NB4 (cell line): ENCODE measurements at regions not wholly inside any gene's neighbourhood (a gene's known extent, or its start where the extent isn't known, plus 50 kb on each side); places are given as distances from the start of the nearest gene placed in this dataset.
A peak's percentile ranks its signal among the peaks of the same experiment; 100 is the strongest.
"Not testable (repeated sequence)": the region's sequence is repeated elsewhere in the genome, so short reads cannot be mapped to it uniquely, and the experiment has no call there.

Experiments
- DNase-seq: peaks from one replicate; pipeline ENCODE4 v3.0.0; 2010; ENCODE audit warnings: low read depth
- H3K4me3 ChIP-seq: one replicate; pipeline ENCODE4 v1.5.1; 2011; ENCODE audit warnings: mild to moderate bottlenecking, low read depth, low read length, moderate library complexity
- POLR2A ChIP-seq: IDR thresholded peaks from 2 replicates; pipeline ENCODE4 v1.6.1; 2011; ENCODE audit warnings: mild to moderate bottlenecking; ENCODE audit not compliant: insufficient read length; ENCODE audit errors: extremely low read depth
- TF ChIP-seq, protein P1 (sequence below): IDR thresholded peaks from one replicate; pipeline ENCODE4 v1.5.1; 2012; ENCODE audit warnings: low read depth, low read length

DNA sequence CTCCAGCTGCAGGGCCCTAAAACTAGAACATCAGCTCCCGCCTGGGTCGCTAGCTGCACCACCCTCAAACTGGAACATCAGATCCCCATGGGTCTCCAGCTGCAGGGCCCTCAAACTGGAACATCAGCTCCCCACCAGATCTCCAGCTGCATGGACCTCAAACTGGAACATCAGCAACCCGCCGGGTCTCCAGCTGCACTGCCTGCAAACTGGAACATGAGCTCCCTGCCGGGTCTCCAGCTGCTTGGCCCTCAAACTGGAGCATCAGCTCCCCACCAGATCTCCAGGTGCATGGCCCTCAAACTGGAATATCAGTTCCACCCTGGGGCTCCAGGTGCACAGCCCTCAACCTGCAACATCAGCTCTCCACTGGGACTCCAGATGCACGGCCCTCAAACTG, 82.7 kb downstream of the TFRC start:
- not testable (repeated sequence) for DNase-seq

DNA sequence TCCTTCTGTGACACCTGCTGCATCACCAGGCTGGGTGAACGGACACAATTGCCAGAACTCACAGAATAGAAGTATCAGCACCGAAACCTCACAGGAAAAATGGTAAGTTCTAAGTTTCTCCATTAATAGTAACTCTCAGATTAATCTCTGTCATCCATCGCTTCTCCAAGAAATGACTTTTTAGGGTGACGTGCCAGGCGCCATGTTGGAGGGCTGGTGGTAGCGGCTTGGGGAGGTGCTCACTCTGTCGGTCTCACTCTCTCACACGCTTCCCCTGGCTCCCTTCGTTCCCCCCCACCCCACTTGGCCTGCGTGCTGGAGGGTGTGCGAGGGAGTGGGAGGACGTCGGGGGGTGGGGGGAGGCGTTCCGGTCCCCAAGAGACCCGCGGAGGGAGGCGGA, 85.6 kb downstream of the TFRC start:
- H3K4me3 ChIP-seq, DNase-seq: not testable (repeated sequence)

More for the DNA sequence above, 82.7 kb downstream of the TFRC start:
- not testable (repeated sequence) for H3K4me3 ChIP-seq

DNA sequence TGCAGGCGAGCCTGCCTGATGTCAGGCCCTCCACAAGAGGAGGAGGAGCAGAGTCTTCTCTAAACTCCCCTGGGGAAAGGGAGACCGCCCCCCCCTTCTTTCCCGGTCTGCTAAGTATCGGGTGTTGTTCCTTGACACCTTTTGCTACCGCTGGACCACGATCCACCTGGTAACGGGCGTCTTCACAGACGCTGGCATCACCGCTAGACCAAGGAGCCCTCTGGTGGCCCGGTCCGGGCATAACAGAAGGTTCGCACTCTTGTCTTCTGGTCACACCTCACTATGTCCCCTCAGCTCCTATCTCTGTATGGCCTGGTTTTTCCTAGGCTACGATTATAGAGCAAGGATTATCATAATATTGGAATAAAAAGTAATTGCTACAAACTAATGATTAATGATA, 86.0 kb upstream of the TNK2 start:
- peak; percentile 58 for DNase-seq
- TF ChIP-seq, protein P1, sequence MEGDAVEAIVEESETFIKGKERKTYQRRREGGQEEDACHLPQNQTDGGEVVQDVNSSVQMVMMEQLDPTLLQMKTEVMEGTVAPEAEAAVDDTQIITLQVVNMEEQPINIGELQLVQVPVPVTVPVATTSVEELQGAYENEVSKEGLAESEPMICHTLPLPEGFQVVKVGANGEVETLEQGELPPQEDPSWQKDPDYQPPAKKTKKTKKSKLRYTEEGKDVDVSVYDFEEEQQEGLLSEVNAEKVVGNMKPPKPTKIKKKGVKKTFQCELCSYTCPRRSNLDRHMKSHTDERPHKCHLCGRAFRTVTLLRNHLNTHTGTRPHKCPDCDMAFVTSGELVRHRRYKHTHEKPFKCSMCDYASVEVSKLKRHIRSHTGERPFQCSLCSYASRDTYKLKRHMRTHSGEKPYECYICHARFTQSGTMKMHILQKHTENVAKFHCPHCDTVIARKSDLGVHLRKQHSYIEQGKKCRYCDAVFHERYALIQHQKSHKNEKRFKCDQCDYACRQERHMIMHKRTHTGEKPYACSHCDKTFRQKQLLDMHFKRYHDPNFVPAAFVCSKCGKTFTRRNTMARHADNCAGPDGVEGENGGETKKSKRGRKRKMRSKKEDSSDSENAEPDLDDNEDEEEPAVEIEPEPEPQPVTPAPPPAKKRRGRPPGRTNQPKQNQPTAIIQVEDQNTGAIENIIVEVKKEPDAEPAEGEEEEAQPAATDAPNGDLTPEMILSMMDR = peak; percentile 12
- H3K4me3 ChIP-seq = not testable (repeated sequence)

DNA sequence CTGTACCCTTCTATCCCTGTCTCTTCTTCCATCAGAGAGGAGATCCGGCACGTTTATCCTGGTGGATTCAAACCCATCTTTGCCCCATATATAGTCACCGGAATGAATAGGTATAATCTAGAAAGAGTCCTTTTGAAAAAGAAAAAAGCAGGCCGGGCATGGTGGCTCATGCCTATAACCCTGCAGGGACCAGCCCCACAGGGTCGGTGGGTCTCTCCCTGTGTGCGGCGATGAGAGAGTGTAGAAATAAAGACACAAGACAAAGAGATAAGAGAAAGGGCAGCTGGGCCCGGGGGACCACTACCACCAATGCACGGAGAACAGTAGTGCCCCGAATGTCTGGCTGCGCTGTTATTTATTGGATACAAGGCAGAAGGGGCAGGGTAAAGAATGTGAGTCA, 85.3 kb upstream of the TNK2 start:
- H3K4me3 ChIP-seq, DNase-seq: not testable (repeated sequence)

DNA sequence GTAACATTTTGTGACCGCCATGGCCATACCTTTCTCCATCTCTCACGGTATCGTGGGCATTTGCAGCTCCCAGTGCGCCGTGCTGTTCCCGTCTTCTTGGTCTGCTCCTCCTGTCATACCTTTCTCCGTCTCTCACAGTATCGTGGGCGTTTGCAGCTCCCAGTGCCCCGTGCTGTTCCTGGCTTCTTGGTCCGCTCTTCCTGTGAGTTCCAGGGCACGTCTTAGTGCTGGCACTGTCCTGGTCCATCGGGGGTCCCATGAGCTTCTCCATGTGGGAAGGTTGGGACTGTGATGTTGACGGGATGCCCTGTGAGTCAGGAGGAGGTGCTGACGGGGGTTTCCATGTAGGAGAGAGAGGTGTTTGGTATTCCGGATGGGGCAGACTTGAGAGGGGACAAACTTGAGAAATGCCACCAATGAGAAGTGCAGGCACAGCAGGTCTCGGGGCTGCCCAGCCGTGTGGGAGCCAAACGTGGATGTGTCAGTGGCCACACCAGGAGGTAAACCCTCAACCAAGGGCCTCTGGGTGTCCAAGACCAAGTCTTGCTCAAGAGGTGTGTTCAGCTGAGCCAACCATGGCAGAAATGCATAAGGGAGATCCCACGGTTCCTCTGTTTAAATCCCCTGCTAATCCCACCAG, 84.7 kb upstream of the TNK2 start:
- H3K4me3 ChIP-seq, DNase-seq: not testable (repeated sequence)

DNA sequence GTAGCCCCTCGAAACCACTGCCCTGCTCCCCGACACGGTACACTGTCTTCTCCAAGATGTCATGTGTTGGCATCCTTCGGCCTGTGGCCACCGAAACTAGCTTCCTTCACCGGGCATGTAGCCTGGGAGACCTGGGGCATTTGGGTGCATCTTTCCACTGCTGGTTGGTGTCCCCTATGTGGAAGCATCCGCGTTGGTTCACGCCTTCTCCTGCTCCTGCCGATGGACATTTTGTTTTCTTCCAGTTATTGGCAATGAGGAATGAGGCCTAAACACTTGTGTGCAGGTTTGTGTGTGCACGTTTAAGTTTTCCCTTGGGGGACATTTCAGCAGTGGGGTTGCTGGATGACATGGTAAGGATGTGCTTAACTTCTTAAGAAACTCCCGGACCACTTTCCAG, 83.6 kb upstream of the TNK2 start:
- not testable (repeated sequence) for DNase-seq, H3K4me3 ChIP-seq

DNA sequence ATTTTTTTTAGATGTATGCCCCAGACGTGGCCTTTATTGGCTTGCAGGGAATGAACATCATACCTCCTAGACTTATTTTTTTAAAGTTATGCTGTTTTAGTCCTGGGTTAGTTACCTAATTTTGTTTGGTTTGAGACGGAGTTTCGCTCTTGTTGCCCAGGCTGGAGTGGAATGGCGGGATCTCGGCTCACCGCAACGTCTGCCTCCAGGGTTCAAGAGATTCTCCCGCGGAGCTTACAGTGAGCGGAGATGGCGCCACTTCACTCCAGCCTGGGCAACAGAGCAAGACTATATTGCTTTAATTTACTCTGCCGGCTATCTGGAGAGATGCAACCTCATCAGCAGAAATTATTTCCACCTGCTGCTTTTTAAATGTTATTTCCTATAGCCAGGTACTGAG, 82.9 kb upstream of the TNK2 start:
- DNase-seq, H3K4me3 ChIP-seq: not testable (repeated sequence)

DNA sequence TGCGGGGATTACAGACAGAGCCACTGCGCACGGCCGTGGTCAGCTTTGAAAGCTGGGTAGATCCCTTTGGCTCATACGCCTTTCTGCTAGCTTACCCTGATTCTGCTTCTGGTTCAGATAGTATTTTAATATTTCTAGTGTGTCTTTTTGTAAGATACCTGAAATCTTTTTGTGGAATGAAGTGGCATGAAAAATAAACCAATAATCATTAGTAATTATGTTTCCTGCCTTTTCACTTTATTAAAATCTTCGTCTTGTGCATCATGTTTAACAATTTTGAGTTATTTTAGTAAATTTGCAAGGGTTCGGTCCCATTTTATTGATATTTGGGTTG, 82.5 kb upstream of the TNK2 start:
- DNase-seq = not testable (repeated sequence)
- peak overlapping the region; percentile 62 for H3K4me3 ChIP-seq

DNA sequence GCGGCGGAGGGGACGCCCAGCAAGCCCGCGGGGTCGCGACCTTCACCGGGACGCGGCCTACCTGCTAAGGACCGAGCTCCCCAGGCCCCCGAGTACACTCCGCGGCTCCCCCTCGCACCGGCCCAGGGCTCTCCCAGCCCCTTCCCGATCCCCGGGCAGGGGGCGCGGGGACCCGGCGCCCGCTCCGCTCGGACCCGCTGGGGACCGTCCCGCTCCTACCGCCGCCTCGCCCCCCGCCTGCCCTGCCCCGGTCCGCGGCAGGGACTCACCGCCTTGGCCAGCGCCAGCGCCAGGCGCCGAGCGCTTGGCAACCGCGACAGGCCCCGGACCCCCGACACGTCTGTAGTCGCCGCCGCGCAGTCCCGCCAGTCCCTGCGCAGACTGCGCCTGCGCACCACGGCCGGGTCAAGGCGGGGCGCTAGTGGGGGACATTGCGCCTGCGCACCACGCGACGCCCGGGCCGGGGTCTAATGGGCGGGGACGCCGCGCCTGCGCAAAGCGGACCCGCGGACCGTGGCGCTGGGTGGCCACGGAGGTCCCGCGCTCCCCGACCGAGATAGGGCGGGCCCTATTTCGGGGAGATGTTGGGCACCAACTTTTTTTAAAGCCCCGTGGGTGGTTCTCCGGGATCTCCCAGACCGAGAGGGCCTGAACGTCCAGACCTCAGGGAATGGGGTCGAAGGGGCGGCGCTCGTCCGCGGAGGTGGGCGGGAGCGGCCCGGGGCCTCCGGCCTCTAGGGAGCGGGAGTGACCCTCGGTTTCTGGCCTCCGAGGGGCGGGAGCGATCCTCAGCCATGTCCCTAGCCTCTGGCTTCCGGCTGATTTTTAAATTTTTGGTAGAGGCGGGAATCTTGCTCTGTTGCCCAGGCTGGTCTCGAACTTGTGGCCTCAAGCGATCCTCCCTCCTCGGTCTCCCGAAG, 81.8 kb upstream of the TNK2 start:
- DNase-seq = peak; percentile 84
- peak overlapping the region; percentile 62 for H3K4me3 ChIP-seq
- peak; percentile 41 for TF ChIP-seq POLR2A

DNA sequence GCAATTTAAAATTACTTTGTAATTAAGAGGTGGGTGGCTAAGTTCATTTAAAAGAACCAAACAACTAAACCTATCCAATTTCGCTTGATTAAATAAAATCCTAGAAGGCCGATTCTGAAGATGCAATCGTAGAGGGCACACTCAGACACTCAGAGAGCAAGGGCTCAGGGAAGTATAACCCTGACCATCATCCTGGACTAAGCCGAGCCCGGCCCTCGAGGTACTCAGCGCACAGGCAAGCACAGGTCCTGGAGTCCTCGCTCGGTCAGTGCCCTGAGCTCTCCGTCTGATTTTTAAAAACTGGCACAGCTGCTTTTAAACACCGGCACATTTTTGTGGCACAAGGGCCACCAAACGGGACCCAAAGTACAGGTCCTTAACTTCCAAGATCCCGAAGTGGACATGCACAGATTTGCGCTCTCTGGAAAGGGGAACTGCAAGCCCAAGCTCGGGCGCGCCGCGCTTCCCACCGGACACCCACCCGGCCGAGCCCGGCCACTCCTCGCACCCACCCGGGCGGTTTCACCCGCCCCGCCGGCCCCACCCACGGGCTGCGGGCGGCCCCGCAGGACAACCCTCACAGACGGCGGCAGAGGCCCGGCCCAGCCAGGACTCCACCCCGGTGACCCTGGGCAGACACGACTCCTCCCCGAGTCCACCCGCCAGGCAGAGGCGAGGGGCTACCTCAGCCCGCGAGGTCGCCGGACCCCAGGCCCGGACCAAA, 81.0 kb upstream of the TNK2 start:
- H3K4me3 ChIP-seq = peak overlapping the region; percentile 43
- not testable (repeated sequence) for DNase-seq

DNA sequence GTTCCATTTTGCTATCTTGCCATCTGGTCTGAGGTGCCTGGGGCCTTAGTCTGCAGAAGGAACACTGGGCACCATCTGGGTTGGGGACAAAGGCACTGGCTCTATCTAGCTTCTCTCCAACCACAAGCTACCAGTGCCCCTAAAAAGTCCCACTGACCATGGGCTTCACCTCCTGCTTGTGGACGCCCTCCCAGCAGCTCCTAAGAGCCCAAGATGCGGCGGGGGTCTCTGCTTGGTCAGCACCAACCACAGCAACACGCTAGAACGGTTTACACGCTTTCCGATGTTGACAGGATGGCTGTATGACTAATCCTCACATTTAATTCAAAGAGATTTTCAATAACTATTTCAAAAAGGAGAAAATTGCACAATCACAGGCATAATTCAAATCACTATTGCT, 80.4 kb upstream of the TNK2 start:
- H3K4me3 ChIP-seq, DNase-seq: not testable (repeated sequence)

DNA sequence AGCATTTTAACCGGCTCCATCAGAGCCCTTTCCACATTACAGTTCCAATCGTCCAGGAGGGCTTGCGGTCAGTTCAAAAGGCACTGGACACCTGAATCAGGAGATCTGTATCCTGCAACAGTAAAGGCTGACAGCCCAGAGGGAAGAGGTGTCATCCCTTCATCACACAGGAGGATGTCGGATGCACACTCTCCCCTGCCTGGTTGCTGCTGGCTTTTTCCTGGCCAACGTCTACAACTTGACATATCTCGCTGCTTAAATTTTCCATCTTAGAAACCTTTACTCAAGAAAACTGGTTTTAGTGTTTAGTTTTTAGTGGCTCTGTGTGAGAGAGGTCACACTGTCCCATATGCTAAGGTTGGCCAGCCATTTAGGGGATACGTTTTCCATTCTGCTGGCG, 78.7 kb upstream of the TNK2 start:
- DNase-seq, H3K4me3 ChIP-seq: not testable (repeated sequence)

DNA sequence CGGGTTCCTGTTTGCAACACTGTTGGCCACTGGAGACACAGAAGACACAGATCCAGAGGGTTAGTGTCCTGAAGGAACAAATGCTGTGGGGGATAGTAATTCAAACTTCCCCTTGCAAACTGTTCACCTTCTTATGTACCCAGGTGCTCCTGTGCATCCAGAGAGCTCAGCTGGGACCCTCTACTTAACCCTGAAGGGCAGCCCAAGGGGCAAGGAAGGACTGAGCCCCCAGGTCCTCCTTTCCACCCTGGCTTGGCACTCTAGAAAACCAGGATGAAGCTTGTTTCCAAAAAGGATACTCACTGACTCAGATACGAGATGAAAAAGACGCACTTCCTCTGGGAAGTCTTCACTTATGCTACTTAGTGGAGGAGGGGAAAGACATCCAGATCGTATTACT, 78.2 kb upstream of the TNK2 start:
- DNase-seq = not testable (repeated sequence)

DNA sequence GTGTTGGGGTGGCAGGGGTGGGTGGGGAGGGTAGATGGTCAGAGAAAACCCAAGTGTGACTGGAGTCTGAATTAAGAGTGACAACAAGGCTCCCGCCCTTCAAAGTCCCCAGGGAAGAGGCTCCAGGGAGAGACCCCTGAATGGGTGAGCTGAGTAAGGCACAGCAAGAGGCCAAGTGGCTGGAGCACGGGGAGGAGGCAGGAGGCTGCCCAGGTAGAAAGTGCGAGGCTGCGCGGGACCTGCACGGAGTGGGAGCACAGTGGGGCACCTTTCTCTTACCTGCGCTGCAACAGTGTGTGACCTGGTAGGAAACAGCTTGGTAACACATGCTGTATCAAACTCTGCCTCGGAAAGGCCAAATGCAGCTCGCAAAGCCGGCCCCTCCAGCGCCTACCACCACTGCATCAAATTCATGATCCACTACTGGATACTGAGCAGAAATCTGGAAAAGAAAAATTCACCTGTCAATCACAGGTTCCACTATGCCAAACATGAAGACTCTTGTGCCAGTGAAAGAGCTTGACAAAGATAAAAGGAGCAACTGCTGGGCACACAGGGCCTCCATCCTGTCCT, 77.1 kb upstream of the TNK2 start:
- not testable (repeated sequence) for DNase-seq, H3K4me3 ChIP-seq

More for the DNA sequence above, 78.2 kb upstream of the TNK2 start:
- H3K4me3 ChIP-seq = not testable (repeated sequence)

DNA sequence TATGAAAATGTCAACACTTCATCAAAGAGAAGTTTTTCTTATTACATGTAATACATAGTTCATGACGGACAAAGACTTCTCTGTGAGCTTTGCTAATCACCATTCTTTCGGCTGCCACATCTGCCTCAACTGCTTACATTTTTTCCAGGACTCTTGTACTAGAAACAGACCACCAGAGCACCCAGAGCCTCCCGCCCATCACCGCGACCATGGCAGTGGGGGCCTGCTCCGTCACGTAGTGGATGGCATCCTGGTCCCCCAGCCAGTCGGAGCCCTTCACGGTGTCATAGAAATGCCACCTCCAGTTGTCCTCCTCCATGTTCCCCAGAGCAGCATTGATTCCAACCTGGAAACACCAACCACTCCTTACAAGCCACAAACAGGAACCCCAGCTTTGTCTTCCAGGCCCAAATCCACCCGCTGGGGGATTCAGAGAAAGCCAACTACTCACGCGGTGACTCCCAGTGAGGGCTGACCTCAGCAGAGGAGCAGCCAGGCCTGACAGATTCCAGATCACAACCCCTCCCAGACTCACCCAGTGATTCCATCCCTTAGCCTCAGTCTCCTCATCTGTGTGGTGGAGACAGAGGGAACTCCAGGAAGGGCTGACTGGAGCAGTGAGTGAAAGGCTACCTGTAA, 76.2 kb upstream of the TNK2 start:
- not testable (repeated sequence) for H3K4me3 ChIP-seq, DNase-seq

DNA sequence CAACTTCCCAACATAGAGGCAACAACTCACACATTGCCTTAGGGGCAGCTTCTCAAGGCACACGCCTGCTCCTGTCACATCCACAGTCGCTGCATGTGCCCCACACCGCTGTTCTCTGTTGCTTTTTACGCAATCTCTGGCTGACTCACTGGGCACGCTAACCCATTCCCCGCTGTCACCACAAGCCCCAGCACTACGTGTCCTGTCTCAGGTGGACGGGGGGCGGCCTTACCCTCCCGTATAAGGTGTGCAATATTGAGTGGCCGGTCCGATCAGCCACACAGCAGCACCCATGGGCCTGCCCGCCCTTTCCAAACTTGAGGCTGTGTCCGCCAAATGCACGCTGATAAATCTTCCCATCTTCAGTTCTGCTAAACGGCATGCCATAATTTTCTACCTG, 75.5 kb upstream of the TNK2 start:
- peak; percentile 65 for DNase-seq
- H3K4me3 ChIP-seq = not testable (repeated sequence)

DNA sequence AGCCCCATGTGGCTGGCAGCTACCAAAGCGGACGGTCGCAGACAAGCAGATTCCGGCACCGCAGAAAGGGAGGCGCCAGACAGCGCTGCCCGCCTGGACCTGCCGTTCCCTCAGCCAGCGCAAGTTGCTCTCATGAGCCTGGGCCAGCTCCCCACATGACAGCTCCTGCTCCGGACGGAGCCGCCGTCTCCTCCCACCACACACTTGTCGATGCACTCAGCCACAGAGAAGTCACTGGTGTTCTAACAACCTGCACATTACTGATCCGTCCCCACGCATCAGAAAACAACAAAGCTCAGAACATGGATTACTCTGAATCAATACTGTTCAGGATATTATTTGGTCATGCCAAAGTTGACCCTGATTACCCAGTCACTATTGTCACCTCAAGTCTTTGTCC, 74.4 kb upstream of the TNK2 start:
- DNase-seq = not testable (repeated sequence)

More for the DNA sequence above, 74.4 kb upstream of the TNK2 start:
- H3K4me3 ChIP-seq = not testable (repeated sequence)
